ENCODE measurements at regions not wholly inside any gene's neighbourhood (a gene's known extent, or its start where the extent isn't known, plus 50 kb on each side); places are given as distances from the start of the nearest gene placed in this dataset.
A peak's percentile ranks its signal among the peaks of the same experiment; 100 is the strongest.

- Histone ChIP-seq H2BK120ac (replicated peaks; ENCODE audit: low read depth, low read length) (no peak overlapping the region), H2BK20ac (ENCODE audit: low read length) (no peak overlapping the region), H2BK5ac (ENCODE audit: low read depth, low read length) (no peak overlapping the region; the same call in 1 of the 2 replicates), H3K23me2 (ENCODE audit: low read depth, low read length) (no peaks in the 10 kb centered on the region), H3K36me3 (ENCODE audit: control insufficient read depth in 2 of 4, insufficient read depth in 4 of 4, low read length in 3 of 4) (peaks cover 0 to 14% (median 4%) of the 10 kb centered on the region in 4 experiments; a peak in 3 of 8 replicates), H3K27me3 (replicated peaks in 1 of 4; ENCODE audit: control insufficient read depth in 3 of 4, extremely low read depth in 1 of 4, insufficient read depth in 3 of 4, low read length in 3 of 4) (no peaks in the 10 kb centered on the region), H3K14ac (ENCODE audit: insufficient read length) (no peak overlapping the region), H3K79me2 (ENCODE audit: control insufficient read depth in 1 of 2, insufficient read depth in 2 of 2, low read length in 2 of 2) (no peaks in the 10 kb centered on the region), H2BK15ac (ENCODE audit: low read length) (no peak overlapping the region), H3K23ac (ENCODE audit: insufficient read length) (no peak overlapping the region), H3K18ac (ENCODE audit: extremely low read depth, low read length) (peak overlapping the region; percentile 15; the same call in 1 of the 2 replicates), H3K79me1 (ENCODE audit: low read depth, low read length) (no peaks in the 10 kb centered on the region), H4K5ac (ENCODE audit: insufficient read length, low read depth, low read length) (no peak overlapping the region), H2BK12ac (ENCODE audit: low read depth, low read length) (no peak overlapping the region), H4K91ac (replicated peaks; ENCODE audit: insufficient read length, low read length) (no peak overlapping the region), H2AFZ (ENCODE audit: low read length) (no peak overlapping the region), H3K9me3 (ENCODE audit: insufficient read depth in 2 of 2, low read depth in 1 of 2, low read length in 1 of 2) (peaks cover 11 to 14% of the 10 kb centered on the region in 2 experiments), H3K4me1 (replicated peaks in 1 of 4; ENCODE audit: control insufficient read depth in 3 of 4, insufficient read depth in 4 of 4, low read length in 3 of 4) (peaks cover 0 to 4% (median 2%) of the 10 kb centered on the region in 4 experiments; a peak in 4 of 7 replicates), H3K56ac (replicated peaks; ENCODE audit: insufficient read length, low read depth, low read length) (no peak overlapping the region), H3K4me3 (ENCODE audit: extremely low read depth in 1 of 4, insufficient read depth in 2 of 4, low read depth in 3 of 4, low read length in 4 of 4) (no peak overlapping the region), H4K20me1 (replicated peaks in 1 of 2; ENCODE audit: control insufficient read depth in 1 of 2, insufficient read depth in 2 of 2, low read length in 2 of 2) (no peaks in the 10 kb centered on the region), H2AK5ac (ENCODE audit: low read depth, low read length) (no peak overlapping the region), H4K8ac (ENCODE audit: extremely low read depth, insufficient read depth, low read length) (no peak overlapping the region), H3K9ac (replicated peaks in 1 of 4; ENCODE audit: extremely low read depth in 1 of 4, low read depth in 3 of 4, low read length in 3 of 4) (no peak overlapping the region), H3K27ac (ENCODE audit: low read depth, low read length) (no peak overlapping the region), H3K4me2 (ENCODE audit: insufficient read depth in 1 of 2, low read depth in 2 of 2, low read length in 2 of 2) (no peak overlapping the region), H3K4ac (replicated peaks; ENCODE audit: insufficient read length, low read depth, low read length) (no peak overlapping the region)
- DNase-seq (ENCODE audit: low read depth in 1 of 2, low spot score in 2 of 2), result no peak
- ChIA-PET POLR2A (ENCODE audit: partially characterized antibody) (interaction anchor here (1.9 kb wide), 1 partner anchor 13 kb away, joined by 4 read pairs; no protein-coding TSS in a partner anchor), CTCF (ENCODE audit: partially characterized antibody) (interaction anchor here (1.0 to 1.5 kb wide), 2 partner anchors 59 to 80 kb away, joined by 3 to 4 read pairs; no protein-coding TSS in a partner anchor)
- FAIRE-seq, result peak; percentile 45
- WGBS, 2 experiments (ENCODE audit: extremely low coverage in 1 of 2, insufficient coverage in 1 of 2, insufficient read length in 1 of 2, insufficient replicate concordance in 2 of 2, low coverage in 1 of 2, low lambda C conversion rate in 2 of 2, missing lambda C conversion rate in 1 of 2), result 24% methylated on average over 2 of the region's 2 CpGs; no CpG with 5 or more reads in 1 of the 2 experiments
- TF ChIP-seq CREB1 (IDR thresholded peaks at IDR 0.05) (no peak), YY1 (IDR thresholded peaks at IDR 0.05; ENCODE audit: low read depth, low read length) (no peak), CHD1 (IDR thresholded peaks at IDR 0.05; ENCODE audit: low read depth, low read length) (no peak), CHD2 (IDR thresholded peaks at IDR 0.05; ENCODE audit: low read length) (no peak), E2F6 (IDR thresholded peaks at IDR 0.05) (no peak), SUZ12 (IDR thresholded peaks at IDR 0.05; ENCODE audit: low read length) (no peak), ASH2L (IDR thresholded peaks at IDR 0.05; ENCODE audit: low read length) (no peak), SP1 (IDR thresholded peaks at IDR 0.05; ENCODE audit: low read depth, low read length) (no peak), NANOG (IDR thresholded peaks at IDR 0.05; ENCODE audit: insufficient read depth, low read depth, low read length, poor library complexity, severe bottlenecking) (no peak), BRCA1 (IDR thresholded peaks at IDR 0.05; ENCODE audit: low read depth, low read length) (no peak), EP300 (IDR thresholded peaks at IDR 0.05; ENCODE audit: borderline replicate concordance in 1 of 2, low read depth in 2 of 2, low read length in 2 of 2) (no peak), CTBP2 (IDR thresholded peaks at IDR 0.05; ENCODE audit: borderline replicate concordance, insufficient read depth, insufficient read length, low read length) (no peak), EZH2 (IDR thresholded peaks at IDR 0.05; ENCODE audit: low read depth, low read length, severe bottlenecking) (no peak), ZNF274 (IDR thresholded peaks at IDR 0.05; ENCODE audit: borderline replicate concordance, extremely low read depth, low read length) (no peak)
Observed at GRCh38 chr6:144870782-144871181, 585.6 kb downstream of the UTRN start.

All from H1 (cell line).